HepG2 (cell line): ENCODE measurements at regions not wholly inside any gene's neighbourhood (a gene's known extent, or its start where the extent isn't known, plus 50 kb on each side); places are given as distances from the start of the nearest gene placed in this dataset.

Source experiments
- ATAC-seq: fragments of 200-7000 bp; cut with Tn5 transposase; 3 replicates; pipeline ENCODE4 v1.9.1; 2020; ENCODE audit warnings: mild to moderate bottlenecking, moderate library complexity
- BruUV-seq: library from RNA; stranded (reverse); fragments of 400-500 nt; replicated peaks from 2 replicates; lab custom pipeline; 2021; lab: Mats Ljungman, UMichigan
- CTCF ChIA-PET: fragments of 300-600 bp; formaldehyde crosslinking; extraction: SDS; loops from one replicate; lab custom pipeline; 2021; ENCODE audit warnings: low total read pairs, inconsistent platforms, low intra/inter-chr PET ratio; lab: Yijun Ruan, JAX
- POLR2A ChIA-PET: fragments of 350-600 bp; sonication (Branson Sonifier 250); formaldehyde crosslinking; loops from one replicate; lab custom pipeline; 2020; ENCODE audit warnings: antibody characterized with exemption, inconsistent platforms; lab: Yijun Ruan, JAX
- DNase-seq: peaks from one replicate; pipeline ENCODE4 v3.0.0-alpha.2; 2015; ENCODE audit warnings: low spot score
- FAIRE-seq: peaks from 3 replicates; lab custom pipeline; 2011; peaks lifted over from hg19 to GRCh38; lab: Jason Lieb, UNC
- H2AFZ ChIP-seq: one replicate; pipeline ENCODE4 v1.6.1; 2011; ENCODE audit warnings: low read length, inconsistent platforms
- H3K27ac ChIP-seq: fragments of 300-600 bp; 3 replicates; pipeline ENCODE4 v1.8.0; 2011; ENCODE audit warnings: mixed run types, mild to moderate bottlenecking, mixed read lengths, low read length, inconsistent platforms; ENCODE audit not compliant: insufficient read depth; ENCODE audit errors: extremely low read length
- H3K27me3 ChIP-seq, 2 experiments: fragments of 200-600 bp in 1 of 2; 2 replicates in 1 of 2; 3 replicates in 1 of 2; pipeline versions ENCODE4 v1.6.0 to v1.8.0; 2011; ENCODE audit warnings: low read length in 2 of 2, mild to moderate bottlenecking in 2 of 2, moderate library complexity in 2 of 2, inconsistent platforms in 1 of 2; ENCODE audit not compliant: insufficient read depth in 2 of 2, control insufficient read depth in 1 of 2
- H3K36me3 ChIP-seq, 2 experiments: fragments of 200-600 bp in 1 of 2; replicated peaks in 1 of 2; 2 replicates in 1 of 2; 3 replicates in 1 of 2; pipeline versions ENCODE4 v1.5.1 to v1.8.0; 2011; ENCODE audit warnings: low read length in 2 of 2, inconsistent platforms in 1 of 2; ENCODE audit not compliant: insufficient read depth in 2 of 2, control insufficient read depth in 1 of 2
- H3K4me1 ChIP-seq: 2 replicates; pipeline ENCODE4 v1.5.1; 2012; ENCODE audit warnings: low read length, inconsistent platforms; ENCODE audit not compliant: insufficient read depth
- H3K4me2 ChIP-seq: 2 replicates; pipeline ENCODE4 v1.6.0; 2011; ENCODE audit warnings: low read depth, low read length, inconsistent platforms
- H3K4me3 ChIP-seq, 3 experiments: fragments of 200-600 bp in 1 of 3; sonication (generic), shearing (Covaris generic) in 1 of 3; replicated peaks in 1 of 3; 2 replicates each; pipeline ENCODE4 v1.5.1; 2011 to 2016; ENCODE audit warnings: low read length in 3 of 3, inconsistent platforms in 2 of 3, low read depth in 2 of 3, mild to moderate bottlenecking in 2 of 3, control low read depth in 1 of 3, mixed read lengths in 1 of 3; ENCODE audit not compliant: insufficient read depth in 1 of 3
- H3K79me2 ChIP-seq: one replicate; pipeline ENCODE4 v1.6.1; 2011; ENCODE audit warnings: low read length, inconsistent platforms; ENCODE audit not compliant: insufficient read depth
- H3K9ac ChIP-seq: 2 replicates; pipeline ENCODE4 v1.6.0; 2011; ENCODE audit warnings: mild to moderate bottlenecking, low read depth, low read length, inconsistent platforms; ENCODE audit not compliant: insufficient read depth
- H3K9me3 ChIP-seq: 2 replicates; pipeline ENCODE4 v1.5.1; 2012; ENCODE audit warnings: mild to moderate bottlenecking, low read length
- H4K20me1 ChIP-seq: 2 replicates; pipeline ENCODE4 v1.6.0; 2011; ENCODE audit warnings: inconsistent platforms, mild to moderate bottlenecking, low read length, moderate library complexity; ENCODE audit not compliant: insufficient read depth
- CHD4 ChIP-seq: fragments of 200-600 bp; sonication (generic); IDR thresholded peaks from 2 replicates; pipeline ENCODE4 v1.7.0; 2017; ENCODE audit warnings: mild to moderate bottlenecking, low read length, borderline replicate concordance
- DRAP1 ChIP-seq: IDR thresholded peaks from 2 replicates; pipeline ENCODE4 v1.6.1; 2016; ENCODE audit warnings: missing genetic modification reagents, missing compliant biosample characterization
- GRHL1 ChIP-seq: sonication (generic); formaldehyde crosslinking; conservative IDR thresholded peaks from 2 replicates; pipeline ENCODE4 v1.8.0; 2022; ENCODE audit warnings: missing genetic modification reagents
- JUNB ChIP-seq: sonication (generic); formaldehyde crosslinking; IDR thresholded peaks from 2 replicates; pipeline ENCODE4 v1.8.0; 2022; ENCODE audit warnings: missing genetic modification reagents, mild to moderate bottlenecking, borderline replicate concordance
- MNT ChIP-seq: fragments of 450-650 bp; IDR thresholded peaks from 2 replicates; pipeline ENCODE4 v1.6.1; 2016
- NR2F1 ChIP-seq, 2 experiments: fragments of 450-650 bp in 1 of 2; formaldehyde crosslinking in 1 of 2; IDR thresholded peaks; 2 replicates each; pipeline versions ENCODE4 v1.5.0 to v1.6.1; 2016 to 2020; ENCODE audit warnings: mild to moderate bottlenecking in 1 of 2, missing compliant biosample characterization in 1 of 2, missing genetic modification reagents in 1 of 2, moderate library complexity in 1 of 2
- RXRA ChIP-seq: sonication (generic); formaldehyde crosslinking; IDR thresholded peaks from 2 replicates; pipeline ENCODE4 v1.5.1; 2020; ENCODE audit warnings: missing genetic modification reagents
- TARDBP ChIP-seq: sonication (generic); formaldehyde crosslinking; IDR thresholded peaks from 2 replicates; pipeline ENCODE4 v1.8.0; 2022; ENCODE audit warnings: mild to moderate bottlenecking, missing genetic modification reagents
- YY1 ChIP-seq: IDR thresholded peaks from 2 replicates; pipeline ENCODE4 v1.6.1; 2011; ENCODE audit warnings: low read length, low read depth, moderate library complexity, mild to moderate bottlenecking; ENCODE audit not compliant: insufficient read depth, insufficient replicate concordance
- ZBTB4 ChIP-seq: sonication (generic); formaldehyde crosslinking; IDR thresholded peaks from 2 replicates; pipeline ENCODE4 v1.4.0; 2020; ENCODE audit warnings: missing genetic modification reagents, mild to moderate bottlenecking, borderline replicate concordance
- ZNF10 ChIP-seq: sonication (generic); formaldehyde crosslinking; IDR thresholded peaks from 2 replicates; pipeline ENCODE4 v1.4.0; 2020; ENCODE audit warnings: mild to moderate bottlenecking, low read depth, missing genetic modification reagents, borderline replicate concordance
- ZNF20 ChIP-seq: sonication (generic); formaldehyde crosslinking; IDR thresholded peaks from 2 replicates; pipeline ENCODE4 v1.4.0; 2020; ENCODE audit warnings: mild to moderate bottlenecking, moderate library complexity, missing genetic modification reagents
- ZNF552 ChIP-seq: sonication (generic); formaldehyde crosslinking; IDR thresholded peaks from 2 replicates; pipeline ENCODE4 v1.9.0; 2022; ENCODE audit warnings: missing genetic modification reagents, mild to moderate bottlenecking, borderline replicate concordance
- ZNF570 ChIP-seq: sonication (generic); formaldehyde crosslinking; IDR thresholded peaks from 2 replicates; pipeline ENCODE4 v1.4.0; 2020; ENCODE audit warnings: mild to moderate bottlenecking, missing genetic modification reagents, borderline replicate concordance
- ZNF7 ChIP-seq: IDR thresholded peaks from 2 replicates; pipeline ENCODE4 v1.6.1; 2016; ENCODE audit warnings: missing biosample characterization, missing genetic modification reagents
- ZNF740 ChIP-seq: sonication (generic); formaldehyde crosslinking; IDR thresholded peaks from 2 replicates; pipeline ENCODE4 v1.4.0; 2020; ENCODE audit warnings: missing genetic modification reagents
- ZNF775 ChIP-seq: sonication (generic); formaldehyde crosslinking; IDR thresholded peaks from 2 replicates; pipeline ENCODE4 v1.4.0; 2020; ENCODE audit warnings: missing genetic modification reagents, mild to moderate bottlenecking, moderate library complexity, borderline replicate concordance
- WGBS: methylation state at CpG from one replicate; pipeline ENCODE4 v1.1.6; 2017; ENCODE audit warnings: low lambda C conversion rate; 5-methylcytosine and 5-hydroxymethylcytosine counted together
- in situ Hi-C: cut with HindIII; loops from 2 replicates; pipeline ENCODE4 v1.10.0; 2017; ENCODE audit warnings: low pct_unique_long_range_greater_than_20kb; ENCODE audit not compliant: extremely low pct_ligation_motif_present
- intact Hi-C: fragments of 100-400 bp; cut with micrococcal nuclease; formaldehyde crosslinking; loops from one replicate; pipeline ENCODE4 v1.10.0; 2022; ENCODE audit not compliant: unreplicated experiment

GRCh38 chr4:138903185-138903584 lies 112.4 kb upstream of the NOCT start (continued):
- TF ChIP-seq DRAP1 (CRISPR knock-in tag) (no peak), MNT (no peak), JUNB (CRISPR knock-in tag) (no peak), ZNF20 (no peak)

- Histone ChIP-seq H3K27ac (no peak overlapping the region), H3K4me1 (no peaks in the 10 kb centered on the region), H2AFZ (no peak overlapping the region), H3K9ac (no peak overlapping the region), H3K9me3 (no peaks in the 10 kb centered on the region), H4K20me1 (no peaks in the 10 kb centered on the region), H3K36me3 (no peaks in the 10 kb centered on the region), H3K27me3 (no peaks in the 10 kb centered on the region; a peak in 1 of 5 replicates), H3K4me3 (no peak overlapping the region), H3K4me2 (no peak overlapping the region), H3K79me2 (no peaks in the 10 kb centered on the region)
- intact Hi-C loops = no loop called here
- POLR2A ChIA-PET = no interaction called here
- BruUV-seq = no TSS peak
- CTCF ChIA-PET = no interaction called here
- FAIRE-seq = no peak
- no peak for ATAC-seq
- in situ Hi-C loops = no loop called here
- no CpG with 5 or more reads among the region's 3 CpGs for WGBS
- DNase-seq = no peak
- TF ChIP-seq RXRA (CRISPR knock-in tag) (no peak), ZNF740 (no peak), YY1 (no peak), CHD4 (no peak), NR2F1 (CRISPR knock-in tag; IDR thresholded peaks at IDR 0.05) (no peak), ZNF570 (CRISPR knock-in tag) (no peak), GRHL1 (CRISPR knock-in tag) (no peak), ZNF7 (CRISPR knock-in tag) (no peak), ZNF552 (CRISPR knock-in tag) (no peak), ZNF10 (no peak), ZNF775 (CRISPR knock-in tag) (no peak), TARDBP (no peak), ZBTB4 (CRISPR knock-in tag) (no peak)
These were observed 112.9 kb upstream of the NOCT start for GRCh38 chr4:138902705-138903104.
